ENCODE measurements at regions not wholly inside any gene's neighbourhood (a gene's known extent, or its start where the extent isn't known, plus 50 kb on each side); places are given as distances from the start of the nearest gene placed in this dataset.

DNA sequence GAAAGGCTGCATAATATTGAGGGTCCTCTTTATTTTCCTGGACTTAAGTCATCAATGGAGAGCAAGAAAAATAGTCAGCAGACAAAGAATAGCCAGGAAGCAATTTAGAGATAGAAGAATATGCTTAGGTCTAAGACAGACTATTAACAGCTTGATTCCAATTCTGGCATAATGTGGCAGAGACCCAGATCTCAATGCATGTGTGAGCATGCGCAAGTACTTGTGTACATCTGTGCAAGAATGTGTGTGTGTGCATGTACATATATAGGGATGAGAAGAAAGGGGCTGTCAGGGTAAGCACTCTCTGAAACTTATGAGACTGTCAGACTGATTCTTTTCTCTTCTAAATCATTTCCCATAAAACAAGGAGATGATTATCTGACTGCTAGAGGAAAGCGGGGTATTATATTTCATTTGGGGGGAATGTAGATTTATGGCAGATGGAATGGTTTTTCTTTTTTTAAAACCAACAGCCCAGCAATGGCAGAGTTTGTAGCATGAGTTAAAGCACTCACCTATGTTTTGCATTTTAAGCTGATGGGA lies 381.3 kb upstream of the SPRED2 start:
- no peak for TF ChIP-seq NFIC (IDR thresholded peaks at IDR 0.05)
- TF ChIP-seq EP300 (IDR thresholded peaks at IDR 0.05; ENCODE audit: borderline replicate concordance), result no peak
- no peak for TF ChIP-seq EGR1 (IDR thresholded peaks at IDR 0.05)
- no peak for TF ChIP-seq RAD21 (IDR thresholded peaks at IDR 0.05; ENCODE audit: low read depth)
- no peak for TF ChIP-seq USF1 (IDR thresholded peaks at IDR 0.05)
- TF ChIP-seq TAF1 (IDR thresholded peaks at IDR 0.05; ENCODE audit: low read depth), result no peak
- TF ChIP-seq CREB1 (IDR thresholded peaks at IDR 0.05; ENCODE audit: low read depth), result no peak
- TF ChIP-seq, protein P1, sequence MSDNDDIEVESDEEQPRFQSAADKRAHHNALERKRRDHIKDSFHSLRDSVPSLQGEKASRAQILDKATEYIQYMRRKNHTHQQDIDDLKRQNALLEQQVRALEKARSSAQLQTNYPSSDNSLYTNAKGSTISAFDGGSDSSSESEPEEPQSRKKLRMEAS (IDR thresholded peaks at IDR 0.05), result no peak
- no peak for TF ChIP-seq TEAD4 (IDR thresholded peaks at IDR 0.05)
- no peak for TF ChIP-seq FOXM1 (IDR thresholded peaks at IDR 0.05; ENCODE audit: borderline replicate concordance, low read depth)
- no peak for TF ChIP-seq ZBTB7A (IDR thresholded peaks at IDR 0.05; ENCODE audit: low read depth)
- no peak for TF ChIP-seq TCF12 (IDR thresholded peaks at IDR 0.05; ENCODE audit: low read depth)
- no peak for TF ChIP-seq REST (IDR thresholded peaks at IDR 0.05; ENCODE audit: low read depth)
